Uterus (tissue), 3 donors: ENCODE measurements at regions not wholly inside any gene's neighbourhood (a gene's known extent, or its start where the extent isn't known, plus 50 kb on each side); places are given as distances from the start of the nearest gene placed in this dataset.

ENCODE experiments used
- DNase-seq, 2 donors: peaks; one replicate each; pipeline ENCODE4 v3.0.0-alpha.2; 2019 to 2020
- H3K27ac ChIP-seq, 2 donors: fragments of 200-600 bp; sonication (generic); 1 replicate in 1 of 2; 2 replicates in 1 of 2; pipeline ENCODE4 v1.5.1; 2016 to 2018
- H3K27me3 ChIP-seq, 2 donors: fragments of 200-600 bp; sonication (generic); one replicate each; pipeline ENCODE4 v1.5.1; 2018 to 2019; ENCODE audit warnings: control low read depth in 1 of 2
- H3K36me3 ChIP-seq, 2 donors: fragments of 200-600 bp; sonication (generic); one replicate each; pipeline ENCODE4 v1.5.1; 2019; ENCODE audit warnings: control low read depth in 1 of 2
- H3K4me1 ChIP-seq, 2 donors: fragments of 200-600 bp; sonication (generic); one replicate each; pipeline ENCODE4 v1.5.1; 2018 to 2019; ENCODE audit warnings: control low read depth in 1 of 2
- H3K4me3 ChIP-seq, 2 donors: fragments of 200-600 bp; sonication (generic); 1 replicate in 1 of 2; 2 replicates in 1 of 2; pipeline ENCODE4 v1.5.1; 2018 to 2019; ENCODE audit warnings: mild to moderate bottlenecking in 1 of 2
- H3K9me3 ChIP-seq, 2 donors: fragments of 200-600 bp; sonication (generic); one replicate each; pipeline ENCODE4 v1.5.1; 2019; ENCODE audit warnings: control low read depth in 1 of 2
- POLR2A ChIP-seq, 2 donors: fragments of 450-650 bp; IDR thresholded peaks; one replicate each; pipeline ENCODE4 v1.6.1; 2016; ENCODE audit warnings: antibody characterized with exemption in 2 of 2, mild to moderate bottlenecking in 1 of 2, moderate library complexity in 1 of 2
- intact Hi-C: fragments of 100-400 bp; cut with DNase I; formaldehyde crosslinking; loops from one replicate; pipeline ENCODE4 v1.15.1; 2023; ENCODE audit warnings: low total_unique reads
- TF ChIP-seq, protein P1 (sequence below), 4 experiments: fragments of 200-600 bp in 2 of 4; fragments of 450-650 bp in 2 of 4; sonication (generic) in 2 of 4; IDR thresholded peaks; one replicate each; pipeline ENCODE4 v1.5.1; 2016 to 2019; ENCODE audit warnings: antibody characterized with exemption in 4 of 4, mild to moderate bottlenecking in 2 of 4, moderate library complexity in 1 of 4
- donor health status: DM: yes; HTN: yes; CAD: no.

DNA sequence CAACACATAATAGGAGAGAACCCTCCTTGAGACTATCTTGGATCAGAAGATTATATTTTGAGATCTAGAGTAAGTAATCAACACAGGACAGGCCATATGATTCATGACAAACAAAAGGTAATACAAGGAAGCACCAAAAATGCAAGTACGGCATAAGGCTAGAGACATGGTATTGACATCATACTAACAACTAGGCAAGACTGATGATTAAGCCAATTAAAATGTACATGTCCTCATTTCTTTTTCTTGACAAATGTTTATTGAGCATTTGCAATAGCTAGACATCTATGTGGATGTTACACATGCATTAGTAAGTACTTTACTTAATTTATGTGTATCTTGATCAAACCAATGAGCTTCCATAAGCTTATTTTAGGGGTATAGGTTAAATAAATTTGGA is 695.7 kb upstream of the GALNTL6 start:
- Histone ChIP-seq H3K27ac (no peak overlapping the region), H3K36me3 (no peaks in the 10 kb centered on the region), H3K4me1 (no peaks in the 10 kb centered on the region), H3K4me3 (no peak overlapping the region), H3K9me3 (no peaks in the 10 kb centered on the region), H3K27me3 (no peaks in the 10 kb centered on the region)
- no peak for DNase-seq
- intact Hi-C loops: no loop called here
- no peak for TF ChIP-seq POLR2A (IDR thresholded peaks at IDR 0.05)
- TF ChIP-seq, protein P1, sequence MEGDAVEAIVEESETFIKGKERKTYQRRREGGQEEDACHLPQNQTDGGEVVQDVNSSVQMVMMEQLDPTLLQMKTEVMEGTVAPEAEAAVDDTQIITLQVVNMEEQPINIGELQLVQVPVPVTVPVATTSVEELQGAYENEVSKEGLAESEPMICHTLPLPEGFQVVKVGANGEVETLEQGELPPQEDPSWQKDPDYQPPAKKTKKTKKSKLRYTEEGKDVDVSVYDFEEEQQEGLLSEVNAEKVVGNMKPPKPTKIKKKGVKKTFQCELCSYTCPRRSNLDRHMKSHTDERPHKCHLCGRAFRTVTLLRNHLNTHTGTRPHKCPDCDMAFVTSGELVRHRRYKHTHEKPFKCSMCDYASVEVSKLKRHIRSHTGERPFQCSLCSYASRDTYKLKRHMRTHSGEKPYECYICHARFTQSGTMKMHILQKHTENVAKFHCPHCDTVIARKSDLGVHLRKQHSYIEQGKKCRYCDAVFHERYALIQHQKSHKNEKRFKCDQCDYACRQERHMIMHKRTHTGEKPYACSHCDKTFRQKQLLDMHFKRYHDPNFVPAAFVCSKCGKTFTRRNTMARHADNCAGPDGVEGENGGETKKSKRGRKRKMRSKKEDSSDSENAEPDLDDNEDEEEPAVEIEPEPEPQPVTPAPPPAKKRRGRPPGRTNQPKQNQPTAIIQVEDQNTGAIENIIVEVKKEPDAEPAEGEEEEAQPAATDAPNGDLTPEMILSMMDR (IDR thresholded peaks at IDR 0.05): no peak

DNA sequence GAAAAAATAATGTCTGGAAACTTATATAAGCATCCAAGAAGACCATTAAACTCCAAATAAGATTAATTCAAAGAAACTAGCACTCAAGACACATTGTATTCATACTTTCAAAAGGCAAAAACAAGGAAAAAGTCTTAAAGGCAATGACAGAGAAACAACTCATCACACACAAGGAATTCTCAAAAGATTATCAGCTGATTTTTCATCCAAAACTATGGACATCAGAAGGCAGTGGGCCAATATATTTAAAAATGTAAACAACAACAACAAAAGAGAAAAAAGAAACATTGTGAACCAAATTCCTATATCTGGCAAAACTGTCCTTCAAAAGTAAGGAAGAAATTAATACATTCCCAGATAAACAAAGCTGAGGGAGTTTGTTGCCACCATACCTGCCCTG is 711.4 kb upstream of the GALNTL6 start:
- Histone ChIP-seq H3K4me3 (no peak overlapping the region), H3K27me3 (peaks cover 0 to 3% of the 10 kb centered on the region in 2 donors), H3K27ac (no peak overlapping the region), H3K9me3 (no peaks in the 10 kb centered on the region), H3K4me1 (no peaks in the 10 kb centered on the region), H3K36me3 (no peaks in the 10 kb centered on the region)
- DNase-seq: no peak
- no peak for TF ChIP-seq POLR2A (IDR thresholded peaks at IDR 0.05)
- TF ChIP-seq, protein P1 (IDR thresholded peaks at IDR 0.05): no peak
- intact Hi-C loops: no loop called here

DNA sequence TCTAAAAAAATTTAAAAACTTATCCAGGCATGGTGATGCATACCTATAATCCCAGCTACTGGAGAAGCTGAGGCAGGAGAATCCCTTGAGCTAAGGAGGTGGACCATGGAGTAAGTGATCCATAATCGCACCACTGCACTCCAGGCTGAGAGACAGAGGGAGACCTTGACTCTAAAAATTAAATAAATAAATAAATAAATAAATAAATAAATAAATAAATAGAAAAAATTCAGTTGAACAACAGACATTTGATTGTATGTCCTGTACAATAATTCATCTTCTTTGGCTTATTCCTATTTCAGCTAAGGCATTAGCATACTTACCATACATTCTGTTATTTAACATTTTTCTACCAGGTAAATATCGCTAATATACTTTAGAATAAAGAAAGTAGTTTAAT is 726.1 kb upstream of the GALNTL6 start:
- intact Hi-C loops: no loop called here
- Histone ChIP-seq H3K4me3 (no peak overlapping the region), H3K9me3 (no peaks in the 10 kb centered on the region), H3K4me1 (no peaks in the 10 kb centered on the region), H3K36me3 (no peaks in the 10 kb centered on the region), H3K27me3 (no peaks in the 10 kb centered on the region), H3K27ac (no peak overlapping the region)
- TF ChIP-seq POLR2A (IDR thresholded peaks at IDR 0.05): no peak
- TF ChIP-seq, protein P1 (IDR thresholded peaks at IDR 0.05): no peak
- DNase-seq: no peak

DNA sequence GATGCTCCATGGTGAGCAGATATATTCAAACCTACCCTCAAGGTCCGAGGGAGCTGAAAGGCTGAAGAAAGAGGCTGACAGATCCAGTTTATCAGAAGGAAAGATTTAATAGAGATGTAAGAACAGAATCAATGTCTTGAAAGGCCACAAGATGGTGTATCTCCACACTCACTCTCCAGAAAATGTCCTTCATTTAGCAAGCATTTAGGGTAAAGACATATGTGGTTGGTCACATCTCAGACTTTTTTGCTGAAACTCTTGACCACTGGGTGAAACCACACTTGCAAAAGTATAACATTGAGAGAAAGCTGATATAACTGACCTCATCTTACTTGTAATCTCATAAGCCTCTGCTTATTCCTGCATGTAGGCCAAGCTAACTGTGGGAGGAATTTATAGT is 745.8 kb upstream of the GALNTL6 start:
- Histone ChIP-seq H3K27ac (no peak overlapping the region), H3K4me3 (no peak overlapping the region), H3K27me3 (no peaks in the 10 kb centered on the region), H3K36me3 (no peaks in the 10 kb centered on the region), H3K4me1 (no peaks in the 10 kb centered on the region), H3K9me3 (no peaks in the 10 kb centered on the region)
- DNase-seq: no peak
- TF ChIP-seq, protein P1 (IDR thresholded peaks at IDR 0.05): no peak
- TF ChIP-seq POLR2A (IDR thresholded peaks at IDR 0.05): no peak
- intact Hi-C loops: no loop called here

DNA sequence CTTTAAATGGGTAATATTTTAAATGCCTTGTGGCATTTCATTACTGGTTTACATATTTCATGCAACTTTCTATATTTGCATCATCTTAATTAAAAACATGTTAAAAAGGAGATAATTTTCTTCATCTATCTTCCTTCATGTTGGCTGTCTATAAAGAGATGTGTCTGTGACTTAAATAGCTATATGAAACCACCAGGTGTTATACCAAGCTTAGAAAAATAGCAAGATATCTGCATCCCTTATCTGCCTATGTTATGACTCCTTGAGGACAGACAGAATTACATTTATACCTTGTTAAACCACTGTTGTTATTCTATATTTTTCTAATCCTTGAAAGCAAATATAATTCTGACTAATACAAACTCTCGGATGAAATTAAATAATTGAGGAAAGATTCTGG is 763.8 kb upstream of the GALNTL6 start:
- intact Hi-C loops: no loop called here
- Histone ChIP-seq H3K4me3 (no peak overlapping the region), H3K27me3 (no peaks in the 10 kb centered on the region), H3K27ac (no peak overlapping the region), H3K9me3 (no peaks in the 10 kb centered on the region), H3K36me3 (no peaks in the 10 kb centered on the region), H3K4me1 (no peaks in the 10 kb centered on the region)
- DNase-seq: no peak
- TF ChIP-seq POLR2A (IDR thresholded peaks at IDR 0.05): no peak
- TF ChIP-seq, protein P1 (IDR thresholded peaks at IDR 0.05): no peak
